HEK293 (cell line): ENCODE measurements at regions not wholly inside any gene's neighbourhood (a gene's known extent, or its start where the extent isn't known, plus 50 kb on each side); places are given as distances from the start of the nearest gene placed in this dataset.

Experiments
- KLF7 ChIP-seq: fragments of 450-650 bp; formaldehyde crosslinking; IDR thresholded peaks from 2 replicates; pipeline ENCODE4 v1.5.1; 2016; ENCODE audit warnings: missing biosample characterization, missing genetic modification characterization, borderline replicate concordance
- OSR2 ChIP-seq: fragments of 450-650 bp; formaldehyde crosslinking; IDR thresholded peaks from 2 replicates; pipeline ENCODE4 v1.5.1; 2016; ENCODE audit warnings: missing biosample characterization, missing genetic modification characterization
- SETDB1 ChIP-seq: IDR thresholded peaks from one replicate; pipeline ENCODE4 v1.6.1; 2017; ENCODE audit warnings: mild to moderate bottlenecking, low read length, moderate library complexity, mixed read lengths; ENCODE audit not compliant: insufficient read length
- SP7 ChIP-seq: fragments of 450-650 bp; formaldehyde crosslinking; IDR thresholded peaks from 2 replicates; pipeline ENCODE4 v1.5.1; 2016; ENCODE audit warnings: missing biosample characterization, missing genetic modification characterization
- ZBTB17 ChIP-seq: fragments of 450-650 bp; formaldehyde crosslinking; IDR thresholded peaks from 2 replicates; pipeline ENCODE4 v1.5.1; 2016; ENCODE audit warnings: missing biosample characterization, missing genetic modification characterization
- ZBTB20 ChIP-seq: fragments of 450-650 bp; formaldehyde crosslinking; IDR thresholded peaks from 2 replicates; pipeline ENCODE4 v1.5.1; 2016; ENCODE audit warnings: missing biosample characterization, missing genetic modification characterization
- ZBTB7A ChIP-seq: fragments of 450-650 bp; formaldehyde crosslinking; IDR thresholded peaks from 2 replicates; pipeline ENCODE4 v1.5.1; 2016; ENCODE audit warnings: low read depth, missing biosample characterization, missing genetic modification characterization
- ZFP37 ChIP-seq: fragments of 450-650 bp; formaldehyde crosslinking; IDR thresholded peaks from 2 replicates; pipeline ENCODE4 v1.5.1; 2016; ENCODE audit warnings: missing biosample characterization, missing genetic modification characterization
- ZNF654 ChIP-seq: fragments of 450-650 bp; formaldehyde crosslinking; IDR thresholded peaks from 2 replicates; pipeline ENCODE4 v1.5.1; 2016; ENCODE audit warnings: low read depth, missing biosample characterization, missing genetic modification characterization
- ZSCAN16 ChIP-seq: fragments of 450-650 bp; formaldehyde crosslinking; IDR thresholded peaks from 2 replicates; pipeline ENCODE4 v1.5.1; 2016; ENCODE audit warnings: missing biosample characterization, missing genetic modification characterization
- ZSCAN30 ChIP-seq: fragments of 450-650 bp; IDR thresholded peaks from 2 replicates; pipeline ENCODE4 v1.5.1; 2018; ENCODE audit warnings: missing biosample characterization, mild to moderate bottlenecking, missing genetic modification characterization, moderate library complexity
- TF ChIP-seq, protein P1 (sequence below): fragments of 450-650 bp; formaldehyde crosslinking; IDR thresholded peaks from 2 replicates; pipeline ENCODE4 v1.5.1; 2016; ENCODE audit warnings: missing biosample characterization, missing genetic modification characterization
- TF ChIP-seq, protein P2 (sequence below): fragments of 450-650 bp; formaldehyde crosslinking; optimal IDR thresholded peaks from 2 replicates; pipeline ENCODE3; 2016; ENCODE audit warnings: missing biosample characterization, mild to moderate bottlenecking, missing genetic modification characterization
- TF ChIP-seq, protein P3 (sequence below): fragments of 450-650 bp; formaldehyde crosslinking; IDR thresholded peaks from 2 replicates; pipeline ENCODE4 v1.5.1; 2016; ENCODE audit warnings: missing biosample characterization, missing genetic modification characterization

DNA sequence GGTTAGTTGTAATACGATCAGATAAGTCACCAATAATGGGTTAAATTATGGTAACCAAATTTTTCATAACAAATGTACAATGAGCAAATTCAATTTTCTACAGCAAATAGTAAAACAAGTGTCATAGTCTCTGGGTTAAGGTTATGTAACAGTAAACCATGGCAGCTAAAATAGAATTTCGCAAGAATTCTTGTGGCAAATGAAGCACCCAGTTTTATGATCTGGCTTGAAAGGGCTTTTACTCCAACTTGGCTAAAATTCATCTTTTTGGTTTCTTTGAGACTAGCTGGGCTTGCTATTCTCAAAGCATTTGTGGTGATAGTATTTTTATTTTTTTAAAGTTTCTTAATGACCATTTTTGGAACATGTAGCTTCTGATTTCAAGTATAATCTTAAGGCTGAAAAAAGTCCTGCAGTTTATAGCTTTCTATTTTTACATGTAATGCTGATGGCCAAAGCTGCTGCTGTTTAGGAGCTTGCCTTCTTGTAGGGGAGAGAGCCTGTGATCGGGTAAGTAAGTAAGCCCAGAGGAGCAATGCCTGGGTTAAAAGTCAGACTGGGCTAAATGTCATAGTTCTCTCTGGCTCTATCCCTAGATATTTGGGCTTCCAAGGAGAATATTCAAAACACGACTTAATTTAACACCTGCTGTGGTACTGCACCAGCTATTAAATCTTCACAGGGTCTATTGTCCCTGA, 55.5 kb upstream of the SYPL1 start:
- TF ChIP-seq, protein P1, sequence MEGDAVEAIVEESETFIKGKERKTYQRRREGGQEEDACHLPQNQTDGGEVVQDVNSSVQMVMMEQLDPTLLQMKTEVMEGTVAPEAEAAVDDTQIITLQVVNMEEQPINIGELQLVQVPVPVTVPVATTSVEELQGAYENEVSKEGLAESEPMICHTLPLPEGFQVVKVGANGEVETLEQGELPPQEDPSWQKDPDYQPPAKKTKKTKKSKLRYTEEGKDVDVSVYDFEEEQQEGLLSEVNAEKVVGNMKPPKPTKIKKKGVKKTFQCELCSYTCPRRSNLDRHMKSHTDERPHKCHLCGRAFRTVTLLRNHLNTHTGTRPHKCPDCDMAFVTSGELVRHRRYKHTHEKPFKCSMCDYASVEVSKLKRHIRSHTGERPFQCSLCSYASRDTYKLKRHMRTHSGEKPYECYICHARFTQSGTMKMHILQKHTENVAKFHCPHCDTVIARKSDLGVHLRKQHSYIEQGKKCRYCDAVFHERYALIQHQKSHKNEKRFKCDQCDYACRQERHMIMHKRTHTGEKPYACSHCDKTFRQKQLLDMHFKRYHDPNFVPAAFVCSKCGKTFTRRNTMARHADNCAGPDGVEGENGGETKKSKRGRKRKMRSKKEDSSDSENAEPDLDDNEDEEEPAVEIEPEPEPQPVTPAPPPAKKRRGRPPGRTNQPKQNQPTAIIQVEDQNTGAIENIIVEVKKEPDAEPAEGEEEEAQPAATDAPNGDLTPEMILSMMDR (tag by site-specific recombination) = no peak
- TF ChIP-seq SETDB1 (no peak), ZFP37 (tag by site-specific recombination) (no peak), SP7 (tag by site-specific recombination) (no peak), ZBTB17 (no peak), OSR2 (tag by site-specific recombination) (no peak), ZBTB20 (no peak), ZSCAN30 (tag by site-specific recombination) (no peak), ZNF654 (tag by site-specific recombination) (no peak), ZBTB7A (no peak), ZSCAN16 (no peak), KLF7 (tag by site-specific recombination) (no peak)
- TF ChIP-seq, protein P2, sequence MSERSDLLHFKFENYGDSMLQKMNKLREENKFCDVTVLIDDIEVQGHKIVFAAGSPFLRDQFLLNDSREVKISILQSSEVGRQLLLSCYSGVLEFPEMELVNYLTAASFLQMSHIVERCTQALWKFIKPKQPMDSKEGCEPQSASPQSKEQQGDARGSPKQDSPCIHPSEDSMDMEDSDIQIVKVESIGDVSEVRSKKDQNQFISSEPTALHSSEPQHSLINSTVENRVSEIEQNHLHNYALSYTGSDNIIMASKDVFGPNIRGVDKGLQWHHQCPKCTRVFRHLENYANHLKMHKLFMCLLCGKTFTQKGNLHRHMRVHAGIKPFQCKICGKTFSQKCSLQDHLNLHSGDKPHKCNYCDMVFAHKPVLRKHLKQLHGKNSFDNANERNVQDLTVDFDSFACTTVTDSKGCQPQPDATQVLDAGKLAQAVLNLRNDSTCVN (tag by site-specific recombination) = no peak
- TF ChIP-seq, protein P3, sequence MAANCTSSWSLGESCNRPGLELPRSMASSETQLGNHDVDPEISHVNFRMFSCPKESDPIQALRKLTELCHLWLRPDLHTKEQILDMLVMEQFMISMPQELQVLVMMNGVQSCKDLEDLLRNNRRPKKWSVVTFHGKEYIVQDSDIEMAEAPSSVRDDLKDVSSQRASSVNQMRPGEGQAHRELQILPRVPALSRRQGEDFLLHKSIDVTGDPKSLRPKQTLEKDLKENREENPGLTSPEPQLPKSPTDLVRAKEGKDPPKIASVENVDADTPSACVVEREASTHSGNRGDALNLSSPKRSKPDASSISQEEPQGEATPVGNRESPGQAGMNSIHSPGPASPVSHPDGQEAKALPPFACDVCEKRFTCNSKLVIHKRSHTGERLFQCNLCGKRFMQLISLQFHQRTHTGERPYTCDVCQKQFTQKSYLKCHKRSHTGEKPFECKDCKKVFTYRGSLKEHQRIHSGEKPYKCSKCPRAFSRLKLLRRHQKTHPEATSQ = no peak
